H1 (cell line): ENCODE measurements at regions not wholly inside any gene's neighbourhood (a gene's known extent, or its start where the extent isn't known, plus 50 kb on each side); places are given as distances from the start of the nearest gene placed in this dataset.

Experiments used
- CTCF ChIA-PET: fragments of 300-600 bp; sonication (Branson Sonifier 250); formaldehyde crosslinking; loops from one replicate; lab custom pipeline; 2021; ENCODE audit not compliant: partially characterized antibody; lab: Charles Lee
- POLR2A ChIA-PET: fragments of 300-600 bp; sonication (Branson Sonifier 250); formaldehyde crosslinking; loops from one replicate; lab custom pipeline; 2021; ENCODE audit warnings: inconsistent platforms; ENCODE audit not compliant: partially characterized antibody; lab: Charles Lee
- DNase-seq, 2 experiments: peaks; one replicate each; pipeline versions ENCODE4 v3.0.0 to v3.0.0-alpha.2; 2010 to 2022; ENCODE audit warnings: low spot score in 2 of 2, low read depth in 1 of 2, mixed read lengths in 1 of 2
- FAIRE-seq: peaks from 2 replicates; lab custom pipeline; 2011; peaks lifted over from hg19 to GRCh38; lab: Jason Lieb, UNC
- H2AFZ ChIP-seq: 2 replicates; pipeline ENCODE4 v1.8.1; 2012; ENCODE audit warnings: low read length, inconsistent platforms
- H2AK5ac ChIP-seq: 2 replicates; pipeline ENCODE4 v1.6.1; 2013; ENCODE audit warnings: low read depth, low read length
- H2BK120ac ChIP-seq: replicated peaks from 2 replicates; pipeline ENCODE3; 2013; ENCODE audit warnings: low read depth, low read length, inconsistent platforms
- H2BK12ac ChIP-seq: 2 replicates; pipeline ENCODE4 v1.6.1; 2013; ENCODE audit warnings: low read depth, low read length
- H2BK15ac ChIP-seq: 2 replicates; pipeline ENCODE4 v1.6.1; 2013; ENCODE audit warnings: low read length
- H2BK20ac ChIP-seq: 2 replicates; pipeline ENCODE4 v1.6.1; 2013; ENCODE audit warnings: low read length
- H2BK5ac ChIP-seq: 2 replicates; pipeline ENCODE4 v1.6.1; 2013; ENCODE audit warnings: low read depth, low read length
- H3K14ac ChIP-seq: 2 replicates; pipeline ENCODE4 v1.6.1; 2013; ENCODE audit warnings: inconsistent platforms; ENCODE audit not compliant: insufficient read length
- H3K18ac ChIP-seq: 2 replicates; pipeline ENCODE4 v1.6.1; 2013; ENCODE audit warnings: low read length; ENCODE audit errors: extremely low read depth
- H3K23ac ChIP-seq: 2 replicates; pipeline ENCODE4 v1.6.1; 2013; ENCODE audit warnings: inconsistent platforms; ENCODE audit not compliant: insufficient read length
- H3K23me2 ChIP-seq: 2 replicates; pipeline ENCODE4 v1.6.1; 2013; ENCODE audit warnings: low read depth, low read length
- H3K27ac ChIP-seq: 2 replicates; pipeline ENCODE4 v1.6.1; 2011; ENCODE audit warnings: low read depth, low read length, inconsistent platforms
- H3K27me3 ChIP-seq, 4 experiments: replicated peaks in 1 of 4; 1 replicate in 1 of 4; 2 replicates in 3 of 4; pipeline versions ENCODE4 v1.6.1 to v1.8.1; 2011 to 2013; ENCODE audit warnings: low read length in 3 of 4, mild to moderate bottlenecking in 3 of 4, inconsistent platforms in 2 of 4, mixed read lengths in 2 of 4, moderate library complexity in 1 of 4; ENCODE audit not compliant: control insufficient read depth in 3 of 4, insufficient read depth in 3 of 4; ENCODE audit errors: extremely low read depth in 1 of 4
- H3K36me3 ChIP-seq, 4 experiments: 2 replicates each; pipeline versions ENCODE4 v1.6.1 to v1.8.1; 2011 to 2013; ENCODE audit warnings: mild to moderate bottlenecking in 4 of 4, low read length in 3 of 4, moderate library complexity in 2 of 4, control low read depth in 1 of 4, inconsistent platforms in 1 of 4; ENCODE audit not compliant: insufficient read depth in 4 of 4, control insufficient read depth in 2 of 4
- H3K4ac ChIP-seq: replicated peaks from 2 replicates; pipeline ENCODE3; 2013; ENCODE audit warnings: low read length, low read depth, mixed read lengths, inconsistent platforms; ENCODE audit not compliant: insufficient read length
- H3K4me1 ChIP-seq, 4 experiments: replicated peaks in 1 of 4; 1 replicate in 1 of 4; 2 replicates in 3 of 4; pipeline versions ENCODE4 v1.6.1 to v1.8.1; 2011 to 2013; ENCODE audit warnings: low read length in 3 of 4, inconsistent platforms in 2 of 4, mixed read lengths in 1 of 4; ENCODE audit not compliant: insufficient read depth in 4 of 4, control insufficient read depth in 3 of 4
- H3K4me2 ChIP-seq, 2 experiments: 2 replicates each; pipeline versions ENCODE4 v1.6.1 to v1.8.1; 2011 to 2013; ENCODE audit warnings: low read depth in 2 of 2, low read length in 2 of 2, control low read depth in 1 of 2, inconsistent platforms in 1 of 2, mild to moderate bottlenecking in 1 of 2; ENCODE audit not compliant: insufficient read depth in 1 of 2
- H3K4me3 ChIP-seq, 4 experiments: fragments of 200-600, 300-600 bp in 1 of 4; sonication (generic), shearing (Covaris generic), sonication (Bioruptor Twin) in 1 of 4; 2 replicates each; pipeline versions ENCODE4 v1.5.1 to v1.8.1; 2011 to 2016; ENCODE audit warnings: low read length in 4 of 4, low read depth in 3 of 4, control low read depth in 2 of 4, inconsistent platforms in 2 of 4, mild to moderate bottlenecking in 2 of 4, mixed read lengths in 1 of 4, moderate library complexity in 1 of 4; ENCODE audit not compliant: insufficient read depth in 2 of 4; ENCODE audit errors: extremely low read depth in 1 of 4
- H3K56ac ChIP-seq: replicated peaks from 2 replicates; pipeline ENCODE3; 2013; ENCODE audit warnings: low read depth, mild to moderate bottlenecking, mixed read lengths, low read length, inconsistent platforms; ENCODE audit not compliant: insufficient read length
- H3K79me1 ChIP-seq: 2 replicates; pipeline ENCODE4 v1.6.1; 2013; ENCODE audit warnings: low read depth, low read length, control low read depth
- H3K79me2 ChIP-seq, 2 experiments: 2 replicates each; pipeline versions ENCODE4 v1.6.1 to v1.8.1; 2012 to 2013; ENCODE audit warnings: low read length in 2 of 2, mild to moderate bottlenecking in 2 of 2, inconsistent platforms in 1 of 2; ENCODE audit not compliant: insufficient read depth in 2 of 2, control insufficient read depth in 1 of 2
- H3K9ac ChIP-seq, 4 experiments: replicated peaks in 1 of 4; 1 replicate in 1 of 4; 2 replicates in 3 of 4; pipeline versions ENCODE4 v1.6.1 to v1.8.1; 2011 to 2013; ENCODE audit warnings: low read depth in 3 of 4, low read length in 3 of 4, control low read depth in 2 of 4, mild to moderate bottlenecking in 2 of 4, moderate library complexity in 2 of 4, inconsistent platforms in 1 of 4; ENCODE audit errors: extremely low read depth in 1 of 4
- H3K9me3 ChIP-seq, 2 experiments: 2 replicates each; pipeline versions ENCODE4 v1.6.1 to v1.8.1; 2012 to 2013; ENCODE audit warnings: mild to moderate bottlenecking in 2 of 2, moderate library complexity in 2 of 2, control low read depth in 1 of 2, inconsistent platforms in 1 of 2, low read depth in 1 of 2, low read length in 1 of 2, mixed read lengths in 1 of 2; ENCODE audit not compliant: insufficient read depth in 2 of 2
- H4K20me1 ChIP-seq, 2 experiments: replicated peaks in 1 of 2; 2 replicates each; pipeline versions ENCODE3 to v1.8.1; 2011 to 2013; ENCODE audit warnings: inconsistent platforms in 2 of 2, low read length in 2 of 2, mild to moderate bottlenecking in 1 of 2; ENCODE audit not compliant: insufficient read depth in 2 of 2, control insufficient read depth in 1 of 2
- H4K5ac ChIP-seq: 2 replicates; pipeline ENCODE4 v1.6.1; 2013; ENCODE audit warnings: low read length, low read depth, mixed read lengths, inconsistent platforms; ENCODE audit not compliant: insufficient read length
- H4K8ac ChIP-seq: 2 replicates; pipeline ENCODE4 v1.8.0; 2013; ENCODE audit warnings: mild to moderate bottlenecking, moderate library complexity, low read length, inconsistent platforms; ENCODE audit not compliant: insufficient read depth; ENCODE audit errors: extremely low read depth
- H4K91ac ChIP-seq: replicated peaks from 2 replicates; pipeline ENCODE3; 2013; ENCODE audit warnings: low read length, mixed read lengths, inconsistent platforms; ENCODE audit not compliant: insufficient read length
- CBX5 ChIP-seq: fragments of 300-800, 300-1000 bp; sonication (generic); IDR thresholded peaks from 2 replicates; pipeline ENCODE4 v1.7.1; 2016; ENCODE audit warnings: antibody characterized with exemption, low read length, low read depth
- CHD1 ChIP-seq: IDR thresholded peaks from 2 replicates; pipeline ENCODE4 v1.6.1; 2012; ENCODE audit warnings: low read depth, low read length, improper control_type of control experiment
- EP300 ChIP-seq, 2 experiments: IDR thresholded peaks; 1 replicate in 1 of 2; 2 replicates in 1 of 2; pipeline ENCODE4 v1.6.1; 2011 to 2012; ENCODE audit warnings: low read depth in 2 of 2, low read length in 2 of 2, mild to moderate bottlenecking in 2 of 2, borderline replicate concordance in 1 of 2, inconsistent platforms in 1 of 2, moderate library complexity in 1 of 2
- GABPA ChIP-seq: IDR thresholded peaks from 2 replicates; pipeline ENCODE4 v1.6.1; 2011; ENCODE audit warnings: mild to moderate bottlenecking, low read length, moderate library complexity, borderline replicate concordance; ENCODE audit not compliant: insufficient read depth
- HDAC6 ChIP-seq: IDR thresholded peaks from one replicate; pipeline ENCODE4 v1.7.1; 2012; ENCODE audit warnings: low read depth, mild to moderate bottlenecking, inconsistent platforms, low read length, moderate library complexity
- KDM5A ChIP-seq: fragments of 200-600 bp; IDR thresholded peaks from 2 replicates; pipeline ENCODE4 v1.7.1; 2012; ENCODE audit warnings: mild to moderate bottlenecking, low read length, inconsistent platforms, mixed read lengths
- POLR2A ChIP-seq, 2 experiments: IDR thresholded peaks; 1 replicate in 1 of 2; 2 replicates in 1 of 2; pipeline ENCODE4 v1.6.1; 2011; ENCODE audit warnings: low read depth in 2 of 2, low read length in 2 of 2, mild to moderate bottlenecking in 2 of 2; ENCODE audit errors: control extremely low read depth in 1 of 2
- POU5F1 ChIP-seq: IDR thresholded peaks from 2 replicates; pipeline ENCODE4 v1.6.1; 2011; ENCODE audit warnings: low read depth, mild to moderate bottlenecking, low read length, moderate library complexity
- RBBP5 ChIP-seq: IDR thresholded peaks from 2 replicates; pipeline ENCODE4 v1.7.1; 2012; ENCODE audit warnings: low read depth, mild to moderate bottlenecking, inconsistent platforms, low read length, moderate library complexity, borderline replicate concordance
- SP2 ChIP-seq: IDR thresholded peaks from 2 replicates; pipeline ENCODE4 v1.6.1; 2012; ENCODE audit warnings: mild to moderate bottlenecking, low read length, inconsistent platforms
- WGBS, 2 experiments: shearing (Covaris generic) in 1 of 2; methylation state at CpG; one replicate each; pipeline versions ENCODE4 v1.1.6 to v1.1.7; 2013 to 2015; ENCODE audit warnings: low lambda C conversion rate in 2 of 2, mixed read lengths in 2 of 2, inconsistent platforms in 1 of 2, low coverage in 1 of 2, missing lambda C conversion rate in 1 of 2; ENCODE audit not compliant: insufficient replicate concordance in 2 of 2, insufficient coverage in 1 of 2, insufficient read length in 1 of 2; ENCODE audit errors: extremely low coverage in 1 of 2, missing lambda C conversion rate in 1 of 2; 5-methylcytosine and 5-hydroxymethylcytosine counted together
- TF ChIP-seq, protein P1 (sequence below): IDR thresholded peaks from 2 replicates; pipeline ENCODE4 v1.6.1; 2012; ENCODE audit warnings: inconsistent platforms

DNA sequence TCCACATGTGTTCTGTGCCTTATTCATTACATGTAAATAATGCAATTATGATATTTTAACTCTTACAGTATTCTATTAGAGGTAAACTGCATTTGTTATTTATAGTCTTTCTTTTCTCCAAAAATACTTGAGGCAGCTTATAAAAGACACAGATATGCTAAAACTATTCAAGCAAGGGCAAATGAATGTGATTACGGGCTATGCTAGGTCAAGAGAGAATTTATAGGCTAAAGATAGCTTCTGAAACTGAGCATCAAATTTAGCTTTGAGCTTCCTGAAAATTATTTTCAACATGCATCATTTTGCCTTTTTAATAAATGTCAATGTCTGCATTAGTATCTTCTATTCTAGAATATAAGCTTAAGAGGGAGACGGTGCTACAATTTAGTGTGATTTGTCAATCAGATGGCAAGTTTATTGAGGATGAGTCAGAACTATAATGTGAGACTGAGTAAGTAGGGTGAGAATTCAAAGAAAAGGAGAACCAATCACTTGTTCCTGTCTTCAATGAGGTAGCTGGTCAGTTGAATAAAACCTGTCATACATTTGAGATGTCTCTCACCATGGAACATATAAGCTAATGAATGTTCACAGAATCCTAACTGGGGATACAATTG is 669.4 kb upstream of the CITED2 start:
- no peak overlapping the region for H4K91ac ChIP-seq
- no peak overlapping the region for H2BK15ac ChIP-seq
- no peaks in the 10 kb centered on the region for H3K27me3 ChIP-seq
- CTCF ChIA-PET = interaction anchor here (0.9 to 1.6 kb wide), 2 partner anchors 9 to 12 kb away, joined by 5 to 6 read pairs; no protein-coding TSS in a partner anchor
- H3K79me1 ChIP-seq = no peaks in the 10 kb centered on the region
- H2BK120ac ChIP-seq = no peak overlapping the region
- WGBS, 2 experiments = 88% methylated on average over 2 of the region's 2 CpGs; no CpG with 5 or more reads in 1 of the 2 experiments
- no peaks in the 10 kb centered on the region for H4K20me1 ChIP-seq
- FAIRE-seq = no peak
- H3K79me2 ChIP-seq = no peaks in the 10 kb centered on the region
- H3K36me3 ChIP-seq = no peaks in the 10 kb centered on the region
- H2BK20ac ChIP-seq = no peak overlapping the region
- H3K14ac ChIP-seq = no peak overlapping the region
- no peak for DNase-seq
- H2AK5ac ChIP-seq = no peak overlapping the region
- H3K23ac ChIP-seq = no peak overlapping the region
- POLR2A ChIA-PET = no interaction called here
- no peak for TF ChIP-seq SP2
- no peak for TF ChIP-seq CBX5
- TF ChIP-seq, protein P1, sequence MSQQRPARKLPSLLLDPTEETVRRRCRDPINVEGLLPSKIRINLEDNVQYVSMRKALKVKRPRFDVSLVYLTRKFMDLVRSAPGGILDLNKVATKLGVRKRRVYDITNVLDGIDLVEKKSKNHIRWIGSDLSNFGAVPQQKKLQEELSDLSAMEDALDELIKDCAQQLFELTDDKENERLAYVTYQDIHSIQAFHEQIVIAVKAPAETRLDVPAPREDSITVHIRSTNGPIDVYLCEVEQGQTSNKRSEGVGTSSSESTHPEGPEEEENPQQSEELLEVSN = no peak
- no peak for TF ChIP-seq CHD1
- TF ChIP-seq POU5F1 = no peak
- no peak for TF ChIP-seq GABPA
- TF ChIP-seq RBBP5 = no peak
- no peak for TF ChIP-seq EP300 (IDR thresholded peaks at IDR 0.05; ENCODE audit: borderline replicate concordance in 1 of 2, low read depth in 2 of 2, low read length in 2 of 2)
- TF ChIP-seq KDM5A = no peak
- no peak for TF ChIP-seq HDAC6
- no peak for TF ChIP-seq POLR2A (IDR thresholded peaks at IDR 0.05; ENCODE audit: control extremely low read depth in 1 of 2, low read depth in 2 of 2, low read length in 2 of 2)
- TF ChIP-seq, all 59 proteins: peak for 0
- no peak overlapping the region for H4K8ac ChIP-seq
- no peak overlapping the region for H3K27ac ChIP-seq
- no peak overlapping the region for H3K18ac ChIP-seq
- H3K4me2 ChIP-seq = no peak overlapping the region
- H2AFZ ChIP-seq = no peak overlapping the region
- H3K9ac ChIP-seq = no peak overlapping the region
- peaks cover 2% of the 10 kb centered on the region; the same call in 1 of the 2 replicates for H3K23me2 ChIP-seq
- H4K5ac ChIP-seq = no peak overlapping the region
- H3K9me3 ChIP-seq = no peaks in the 10 kb centered on the region
- H3K56ac ChIP-seq = no peak overlapping the region
- H3K4me3 ChIP-seq = no peak overlapping the region
- peaks cover 0 to 7% (median under 1%) of the 10 kb centered on the region in 4 experiments; a peak in 2 of 7 replicates for H3K4me1 ChIP-seq
- no peak overlapping the region for H2BK12ac ChIP-seq
- no peak overlapping the region for H2BK5ac ChIP-seq
- H3K4ac ChIP-seq = no peak overlapping the region
